GM06990 (cell line): ENCODE measurements at regions not wholly inside any gene's neighbourhood (a gene's known extent, or its start where the extent isn't known, plus 50 kb on each side); places are given as distances from the start of the nearest gene placed in this dataset.

Experiments used
- DNase-seq: peaks from one replicate; pipeline ENCODE4 v3.0.0-alpha.2; 2011; ENCODE audit not compliant: insufficient read length; ENCODE audit errors: extremely low read depth
- H3K27me3 ChIP-seq: replicated peaks from 2 replicates; pipeline ENCODE4 v1.6.0; 2011; ENCODE audit warnings: low read length; ENCODE audit not compliant: control insufficient read depth, insufficient read depth
- H3K36me3 ChIP-seq: 2 replicates; pipeline ENCODE4 v1.5.1; 2011; ENCODE audit warnings: low read length; ENCODE audit not compliant: control insufficient read depth, insufficient read depth
- H3K4me3 ChIP-seq: replicated peaks from 2 replicates; pipeline ENCODE4 v1.5.1; 2011; ENCODE audit warnings: low read depth, mild to moderate bottlenecking, control low read depth, low read length
- CTCF ChIP-seq: IDR thresholded peaks from 2 replicates; pipeline ENCODE4 v1.5.1; 2011; ENCODE audit warnings: low read length, control low read depth, mild to moderate bottlenecking, inconsistent platforms; ENCODE audit not compliant: insufficient read depth, poor library complexity, severe bottlenecking

- Histone ChIP-seq H3K27me3 (no peaks in the 10 kb centered on the region), H3K36me3 (no peaks in the 10 kb centered on the region), H3K4me3 (no peak overlapping the region)
- TF ChIP-seq CTCF: no peak
- no peak for DNase-seq
These were observed 537.5 kb downstream of the ELAVL2 start for GRCh38 chr9:23288545-23288944.

GRCh38 chr9:23290973-23291372 is 535.1 kb downstream of the ELAVL2 start:
- no peaks in the 10 kb centered on the region for H3K27me3 ChIP-seq
- TF ChIP-seq CTCF: no peak
- no peaks in the 10 kb centered on the region for H3K36me3 ChIP-seq
- no peak for DNase-seq
- H3K4me3 ChIP-seq: no peak overlapping the region

- TF ChIP-seq CTCF: no peak
- DNase-seq: no peak
- H3K4me3 ChIP-seq: no peak overlapping the region
- H3K27me3 ChIP-seq: no peaks in the 10 kb centered on the region
- H3K36me3 ChIP-seq: no peaks in the 10 kb centered on the region
These were observed 523.8 kb downstream of the ELAVL2 start for GRCh38 chr9:23302281-23302680.

- no peak overlapping the region for H3K4me3 ChIP-seq
- H3K27me3 ChIP-seq: no peaks in the 10 kb centered on the region
- no peak for DNase-seq
- TF ChIP-seq CTCF: no peak
- no peaks in the 10 kb centered on the region for H3K36me3 ChIP-seq
These were observed 519.3 kb downstream of the ELAVL2 start for GRCh38 chr9:23306731-23307130.

GRCh38 chr9:23307731-23308513 is 518.1 kb downstream of the ELAVL2 start:
- DNase-seq: no peak
- Histone ChIP-seq H3K27me3 (no peaks in the 10 kb centered on the region), H3K4me3 (no peak overlapping the region), H3K36me3 (no peaks in the 10 kb centered on the region)
- TF ChIP-seq CTCF: no peak
